GM12873 (cell line): ENCODE measurements at regions not wholly inside any gene's neighbourhood (a gene's known extent, or its start where the extent isn't known, plus 50 kb on each side); places are given as distances from the start of the nearest gene placed in this dataset.

Experiments used
- CTCF ChIP-seq: IDR thresholded peaks from 2 replicates; pipeline ENCODE4 v1.5.1; 2012; ENCODE audit warnings: low read depth, mild to moderate bottlenecking, moderate library complexity, low read length, control low read depth; ENCODE audit not compliant: insufficient read depth; ENCODE audit errors: missing control alignments

GRCh38 chr12:124726596-124727263 lies 136.9 kb downstream of the SCARB1 start:
- TF ChIP-seq CTCF = no peak

GRCh38 chr12:124725597-124726237 lies 137.9 kb downstream of the SCARB1 start:
- no peak for TF ChIP-seq CTCF

- TF ChIP-seq CTCF = no peak
These were observed 138.6 kb downstream of the SCARB1 start for GRCh38 chr12:124725099-124725498.

- TF ChIP-seq CTCF = no peak
These were observed 140.8 kb downstream of the SCARB1 start for GRCh38 chr12:124722878-124723277.

- no peak for TF ChIP-seq CTCF
These were observed 142.0 kb downstream of the SCARB1 start for GRCh38 chr12:124721501-124722162.

- no peak for TF ChIP-seq CTCF
These were observed 142.8 kb downstream of the SCARB1 start for GRCh38 chr12:124720681-124721500.
